H9 (cell line): ENCODE measurements at regions not wholly inside any gene's neighbourhood (a gene's known extent, or its start where the extent isn't known, plus 50 kb on each side); places are given as distances from the start of the nearest gene placed in this dataset.

Experiments used
- DNase-seq: peaks from one replicate; pipeline ENCODE4 v3.0.0-alpha.2; 2017
- H2AFZ ChIP-seq: one replicate; pipeline ENCODE4 v1.6.1; 2013; ENCODE audit warnings: mild to moderate bottlenecking, low read length, control low read depth, moderate library complexity
- H2AK5ac ChIP-seq: 2 replicates; pipeline ENCODE4 v1.6.1; 2013; ENCODE audit warnings: low read length, control low read depth, mixed read lengths; ENCODE audit not compliant: insufficient read length
- H2BK120ac ChIP-seq: one replicate; pipeline ENCODE4 v1.6.1; 2013; ENCODE audit warnings: low read depth, mild to moderate bottlenecking, low read length, control low read depth, inconsistent platforms; ENCODE audit not compliant: poor library complexity, severe bottlenecking
- H2BK12ac ChIP-seq: 2 replicates; pipeline ENCODE4 v1.6.1; 2013; ENCODE audit warnings: low read length, control low read depth, mixed read lengths, low read depth; ENCODE audit not compliant: insufficient read length
- H2BK15ac ChIP-seq: 2 replicates; pipeline ENCODE4 v1.6.1; 2013; ENCODE audit warnings: low read depth, low read length, control low read depth
- H2BK20ac ChIP-seq: one replicate; pipeline ENCODE4 v1.6.1; 2013; ENCODE audit warnings: low read depth, mild to moderate bottlenecking, low read length, control low read depth, inconsistent platforms; ENCODE audit not compliant: poor library complexity, severe bottlenecking
- H2BK5ac ChIP-seq: 2 replicates; pipeline ENCODE4 v1.6.1; 2013; ENCODE audit warnings: low read length, control low read depth, mixed read lengths; ENCODE audit not compliant: insufficient read length
- H3K14ac ChIP-seq: 2 replicates; pipeline ENCODE4 v1.6.1; 2013; ENCODE audit warnings: low read length, control low read depth; ENCODE audit not compliant: insufficient read depth
- H3K18ac ChIP-seq: 2 replicates; pipeline ENCODE4 v1.6.1; 2013; ENCODE audit warnings: low read depth, mild to moderate bottlenecking, mixed read lengths, low read length, control low read depth; ENCODE audit not compliant: insufficient read length
- H3K23ac ChIP-seq: 2 replicates; pipeline ENCODE4 v1.6.1; 2013; ENCODE audit warnings: low read length, control low read depth, mixed read lengths, low read depth; ENCODE audit not compliant: insufficient read length
- H3K23me2 ChIP-seq: 2 replicates; pipeline ENCODE4 v1.6.1; 2013; ENCODE audit warnings: low read depth, mild to moderate bottlenecking, mixed read lengths, low read length, control low read depth; ENCODE audit not compliant: insufficient read length, poor library complexity, severe bottlenecking
- H3K27ac ChIP-seq: 2 replicates; pipeline ENCODE4 v1.5.1; 2013; ENCODE audit warnings: low read length, control low read depth, mixed read lengths, low read depth; ENCODE audit not compliant: insufficient read length
- H3K27me3 ChIP-seq: 2 replicates; pipeline ENCODE4 v1.6.1; 2013; ENCODE audit warnings: low read length, control low read depth, inconsistent platforms; ENCODE audit not compliant: insufficient read depth
- H3K4ac ChIP-seq: 2 replicates; pipeline ENCODE4 v1.6.1; 2013; ENCODE audit warnings: low read depth, mild to moderate bottlenecking, control low read depth, inconsistent platforms, low read length, moderate library complexity
- H3K4me1 ChIP-seq: 2 replicates; pipeline ENCODE4 v1.6.1; 2013; ENCODE audit warnings: low read length, control low read depth, inconsistent platforms; ENCODE audit not compliant: insufficient read depth
- H3K4me2 ChIP-seq: 2 replicates; pipeline ENCODE4 v1.6.1; 2013; ENCODE audit warnings: low read length, control low read depth, mixed read lengths; ENCODE audit not compliant: insufficient read length, insufficient read depth
- H3K56ac ChIP-seq: 2 replicates; pipeline ENCODE4 v1.6.1; 2013; ENCODE audit warnings: low read depth, mild to moderate bottlenecking, mixed read lengths, low read length, control low read depth; ENCODE audit not compliant: insufficient read length
- H3K79me1 ChIP-seq: 2 replicates; pipeline ENCODE4 v1.6.1; 2013; ENCODE audit warnings: low read depth, mild to moderate bottlenecking, moderate library complexity, low read length, control low read depth, inconsistent platforms; ENCODE audit not compliant: insufficient read depth, poor library complexity, severe bottlenecking
- H3K79me2 ChIP-seq: 2 replicates; pipeline ENCODE4 v1.6.1; 2013; ENCODE audit warnings: low read length, control low read depth, inconsistent platforms; ENCODE audit not compliant: insufficient read depth
- H3K9ac ChIP-seq: 2 replicates; pipeline ENCODE4 v1.6.1; 2013; ENCODE audit warnings: low read length, control low read depth, mixed read lengths; ENCODE audit not compliant: insufficient read length; ENCODE audit errors: extremely low read depth
- H3K9me3 ChIP-seq: one replicate; pipeline ENCODE4 v1.6.1; 2013; ENCODE audit warnings: low read depth, low read length, inconsistent platforms; ENCODE audit not compliant: control insufficient read depth
- H3T11ph ChIP-seq: one replicate; pipeline ENCODE4 v1.6.1; 2013; ENCODE audit warnings: mild to moderate bottlenecking, low read length, control low read depth, inconsistent platforms
- H4K20me1 ChIP-seq: one replicate; pipeline ENCODE4 v1.6.1; 2013; ENCODE audit not compliant: control insufficient read depth, insufficient read length, insufficient read depth
- H4K5ac ChIP-seq: 2 replicates; pipeline ENCODE4 v1.6.1; 2013; ENCODE audit warnings: low read depth, mild to moderate bottlenecking, mixed read lengths, low read length, control low read depth; ENCODE audit not compliant: insufficient read length
- H4K8ac ChIP-seq: replicated peaks from 2 replicates; pipeline ENCODE4 v1.6.1; 2013; ENCODE audit warnings: low read length, control low read depth, mixed read lengths, low read depth; ENCODE audit not compliant: insufficient read length
- H4K91ac ChIP-seq: 2 replicates; pipeline ENCODE4 v1.6.1; 2013; ENCODE audit warnings: low read depth, mild to moderate bottlenecking, moderate library complexity, mixed read lengths, low read length, control low read depth; ENCODE audit not compliant: insufficient read length
- H3K27ac Mint-ChIP-seq, 3 experiments: 2 replicates in 2 of 3; 3 replicates in 1 of 3; pipeline ENCODE4 v1.8.0; 2020 to 2021; ENCODE audit warnings: mixed read lengths in 3 of 3, mild to moderate bottlenecking in 1 of 3, moderate library complexity in 1 of 3
- H3K27me3 Mint-ChIP-seq: 2 replicates; pipeline ENCODE4 v1.8.0; 2021; ENCODE audit warnings: low read depth, mild to moderate bottlenecking, moderate library complexity, mixed read lengths
- H3K36me3 Mint-ChIP-seq, 3 experiments: 2 replicates in 2 of 3; 3 replicates in 1 of 3; pipeline ENCODE4 v1.8.0; 2020 to 2021; ENCODE audit warnings: low read depth in 3 of 3, mixed read lengths in 3 of 3; ENCODE audit not compliant: insufficient read depth in 1 of 3
- H3K4me1 Mint-ChIP-seq, 2 experiments: 2 replicates each; pipeline ENCODE4 v1.8.0; 2020; ENCODE audit warnings: mixed read lengths in 2 of 2
- H3K4me3 Mint-ChIP-seq, 2 experiments: 2 replicates in 1 of 2; 3 replicates in 1 of 2; pipeline ENCODE4 v1.8.0; 2020 to 2021; ENCODE audit warnings: mild to moderate bottlenecking in 2 of 2, mixed read lengths in 2 of 2, moderate library complexity in 1 of 2
- H3K9me3 Mint-ChIP-seq, 2 experiments: 2 replicates in 1 of 2; 3 replicates in 1 of 2; pipeline ENCODE4 v1.8.0; 2020; ENCODE audit warnings: mild to moderate bottlenecking in 2 of 2, mixed read lengths in 2 of 2, moderate library complexity in 1 of 2
- CTCF ChIP-seq: fragments of 200-600 bp; sonication (generic); conservative IDR thresholded peaks from 3 replicates; pipeline ENCODE4 v1.8.0; 2021; ENCODE audit warnings: antibody characterized with exemption, mild to moderate bottlenecking
- WGBS: extraction: QIAGEN DNeasy Blood & Tissue Kit; methylation state at CpG from one replicate; pipeline ENCODE4 v1.1.7; 2013; ENCODE audit warnings: missing lambda C conversion rate, low lambda C conversion rate, mixed read lengths; ENCODE audit not compliant: insufficient read length; ENCODE audit errors: extremely low coverage; 5-methylcytosine and 5-hydroxymethylcytosine counted together

DNA sequence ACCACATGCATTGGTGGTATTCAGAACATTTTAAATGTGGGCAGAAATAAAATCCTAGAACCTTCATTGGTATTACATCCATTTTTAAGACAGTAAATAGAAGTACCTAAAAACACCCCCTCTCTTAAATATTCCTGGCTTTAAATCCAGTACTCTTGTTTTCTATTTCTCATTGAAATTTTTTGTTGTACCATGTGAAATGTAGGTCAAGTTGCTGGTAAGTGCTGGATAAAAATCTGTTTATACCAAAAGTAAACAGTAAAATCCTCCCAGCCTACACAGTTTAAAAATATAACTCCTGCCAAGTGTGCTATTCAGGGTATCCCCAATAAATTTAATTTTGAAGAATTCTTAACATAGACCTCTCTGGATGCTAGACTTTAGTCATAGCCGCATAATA is 75.0 kb upstream of the FST start:
- H3K36me3 Mint-ChIP-seq: no peaks in the 10 kb centered on the region

More for the DNA sequence above, 75.0 kb upstream of the FST start:
- Histone ChIP-seq H3K27ac (no peak overlapping the region), H2BK15ac (no peak overlapping the region), H3K9me3 (no peaks in the 10 kb centered on the region), H4K20me1 (no peaks in the 10 kb centered on the region), H2BK5ac (no peak overlapping the region), H2AFZ (no peak overlapping the region), H3K4ac (no peak overlapping the region), H3K23me2 (no peaks in the 10 kb centered on the region), H4K5ac (no peak overlapping the region), H2BK120ac (no peak overlapping the region), H3K4me1 (no peaks in the 10 kb centered on the region), H4K8ac (no peak overlapping the region), H3K79me2 (no peaks in the 10 kb centered on the region), H3K56ac (no peak overlapping the region), H3T11ph (no peak overlapping the region), H4K91ac (no peak overlapping the region), H2AK5ac (no peak overlapping the region), H3K23ac (no peak overlapping the region), H3K14ac (no peak overlapping the region), H2BK20ac (no peak overlapping the region), H3K18ac (no peak overlapping the region), H3K9ac (no peak overlapping the region), H3K4me2 (no peak overlapping the region), H3K79me1 (no peaks in the 10 kb centered on the region), H2BK12ac (no peak overlapping the region), H3K27me3 (no peaks in the 10 kb centered on the region)
- H3K9me3 Mint-ChIP-seq: 0 out of 5 replicates have a peak, but pooled peaks cover 0 to 2% of the 10 kb centered on the region in 2 experiments
- WGBS: no CpG with 5 or more reads among the region's 1 CpG
- no peak for DNase-seq
- no peaks in the 10 kb centered on the region for H3K27me3 Mint-ChIP-seq
- no peak for TF ChIP-seq CTCF
- no peak overlapping the region for H3K4me3 Mint-ChIP-seq
- no peaks in the 10 kb centered on the region for H3K4me1 Mint-ChIP-seq
- H3K27ac Mint-ChIP-seq: no peak overlapping the region
